ENCODE measurements at regions not wholly inside any gene's neighbourhood (a gene's known extent, or its start where the extent isn't known, plus 50 kb on each side); places are given as distances from the start of the nearest gene placed in this dataset.
"Not testable (repeated sequence)": the region's sequence is repeated elsewhere in the genome, so short reads cannot be mapped to it uniquely, and the experiment has no call there.

DNA sequence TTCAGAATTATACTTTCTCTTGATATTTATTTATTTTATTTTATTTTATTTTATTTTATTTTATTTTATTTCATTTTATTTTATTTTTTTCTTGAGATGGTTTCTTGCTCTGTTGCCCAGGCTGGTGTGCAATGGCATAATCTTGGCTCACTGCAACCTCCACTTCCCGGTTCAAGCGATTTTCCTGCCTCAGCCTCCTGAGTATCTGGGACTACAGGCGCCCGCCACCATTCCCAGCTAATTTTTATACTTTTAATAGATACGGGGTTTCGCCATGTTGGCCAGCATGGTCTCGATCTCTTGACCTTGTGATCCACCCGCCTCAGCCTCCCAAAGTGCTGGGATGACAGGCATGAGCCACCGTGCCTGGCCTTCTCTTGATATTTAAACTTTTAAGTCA lies 3905.2 kb upstream of the OR11H1 start:
- H3K4me1 Mint-ChIP-seq; H3K27me3 Mint-ChIP-seq; POLR2A ChIA-PET; H3K27ac Mint-ChIP-seq; H3K9me3 ChIP-seq (ENCODE audit: low read length); DNase-seq; H3K4me3 Mint-ChIP-seq; H3K4me3 ChIP-seq (ENCODE audit: low read length); H3K27me3 ChIP-seq (ENCODE audit: insufficient read depth, low read length, poor library complexity, severe bottlenecking); H3K36me3 ChIP-seq (ENCODE audit: insufficient read depth, low read length); H3K4me1 ChIP-seq (ENCODE audit: insufficient read depth, low read length); H3K27ac ChIP-seq (ENCODE audit: low read depth, low read length); CTCF ChIA-PET: not testable (repeated sequence)
- peaks cover 40 to 81% (median 55%) of the 10 kb centered on the region in 5 donors for H3K9me3 Mint-ChIP-seq
- H3K36me3 Mint-ChIP-seq: peaks cover 0 to 18% (median 7%) of the 10 kb centered on the region in 3 donors

- H3K36me3 Mint-ChIP-seq: peaks cover 3 to 19% (median 5%) of the 10 kb centered on the region in 3 donors
- H3K4me3 Mint-ChIP-seq; H3K4me1 ChIP-seq (ENCODE audit: insufficient read depth, low read length); H3K4me1 Mint-ChIP-seq; H3K27ac ChIP-seq (ENCODE audit: low read depth, low read length); H3K4me3 ChIP-seq (ENCODE audit: low read length); H3K27me3 ChIP-seq (ENCODE audit: insufficient read depth, low read length, poor library complexity, severe bottlenecking); H3K27ac Mint-ChIP-seq; POLR2A ChIA-PET; H3K9me3 ChIP-seq (ENCODE audit: low read length); DNase-seq; CTCF ChIA-PET; H3K36me3 ChIP-seq (ENCODE audit: insufficient read depth, low read length); H3K27me3 Mint-ChIP-seq: not testable (repeated sequence)
- H3K9me3 Mint-ChIP-seq: peaks cover 29 to 73% (median 44%) of the 10 kb centered on the region in 5 donors
Observed at GRCh38 chr22:11625711-11626421, 3902.1 kb upstream of the OR11H1 start.

DNA sequence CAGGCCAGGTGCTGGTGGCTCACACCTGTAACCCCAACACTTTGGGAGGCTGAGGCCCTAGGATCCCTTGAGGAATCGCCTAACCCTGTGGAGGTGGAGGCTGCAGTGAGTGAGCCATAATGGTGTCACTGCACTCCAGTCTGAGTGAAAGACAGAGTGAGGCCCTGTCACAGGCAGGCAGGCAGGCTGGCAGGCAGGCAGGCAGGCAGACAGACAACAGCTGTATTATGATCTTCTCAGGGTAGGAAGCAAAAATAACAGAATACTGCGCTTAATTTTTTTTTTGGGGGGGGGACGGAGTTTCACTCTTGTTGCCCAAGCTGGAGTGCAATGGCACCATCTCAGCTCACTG lies 3901.6 kb upstream of the OR11H1 start:
- ChIA-PET CTCF (no interaction called here), POLR2A (no interaction called here)
- no peak overlapping the region for H3K4me3 Mint-ChIP-seq
- H3K4me3 ChIP-seq (ENCODE audit: low read length): no peak overlapping the region
- H3K27me3 ChIP-seq (ENCODE audit: insufficient read depth, low read length, poor library complexity, severe bottlenecking): no peaks in the 10 kb centered on the region
- no peaks in the 10 kb centered on the region for H3K36me3 ChIP-seq (ENCODE audit: insufficient read depth, low read length)
- H3K4me1 Mint-ChIP-seq: no peaks in the 10 kb centered on the region
- no peak overlapping the region for H3K27ac Mint-ChIP-seq
- H3K27ac ChIP-seq (ENCODE audit: low read depth, low read length): no peak overlapping the region
- H3K4me1 ChIP-seq (ENCODE audit: insufficient read depth, low read length): no peaks in the 10 kb centered on the region
- H3K36me3 Mint-ChIP-seq: peaks cover 3 to 21% (median 5%) of the 10 kb centered on the region in 3 donors
- H3K9me3 ChIP-seq (ENCODE audit: low read length): no peaks in the 10 kb centered on the region
- peaks cover 31 to 70% (median 41%) of the 10 kb centered on the region in 5 donors for H3K9me3 Mint-ChIP-seq
- H3K27me3 Mint-ChIP-seq: no peaks in the 10 kb centered on the region
- DNase-seq: no peak

DNA sequence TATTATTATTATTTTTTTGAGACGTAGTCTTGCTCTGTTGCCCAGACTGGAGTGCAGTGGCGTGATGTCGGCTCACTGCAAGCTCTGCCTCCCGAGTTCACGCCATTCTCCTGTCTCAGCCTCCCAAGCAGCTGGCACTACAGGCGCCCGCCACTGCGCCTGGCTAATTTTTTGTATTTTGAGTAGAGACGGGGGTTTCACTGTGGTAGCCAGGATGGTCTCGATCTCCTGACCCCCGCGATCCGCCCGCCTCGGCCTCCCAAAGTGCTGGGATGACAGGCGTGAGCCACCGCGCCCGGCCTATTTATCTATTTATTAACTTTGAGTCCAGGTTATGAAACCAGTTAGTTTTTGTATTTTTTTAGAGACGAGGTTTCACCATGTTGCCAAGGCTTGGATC lies 3901.0 kb upstream of the OR11H1 start:
- peaks cover 31 to 66% (median 38%) of the 10 kb centered on the region in 5 donors for H3K9me3 Mint-ChIP-seq
- H3K27ac Mint-ChIP-seq: not testable (repeated sequence)

GRCh38 chr22:11627436-11627797 lies 3900.6 kb upstream of the OR11H1 start:
- CTCF ChIA-PET: no interaction called here
- H3K4me3 Mint-ChIP-seq: no peak overlapping the region
- H3K9me3 ChIP-seq (ENCODE audit: low read length): no peaks in the 10 kb centered on the region

More for the DNA sequence above, 3901.0 kb upstream of the OR11H1 start:
- H3K27me3 ChIP-seq (ENCODE audit: insufficient read depth, low read length, poor library complexity, severe bottlenecking); H3K27ac ChIP-seq (ENCODE audit: low read depth, low read length); CTCF ChIA-PET; DNase-seq; H3K4me1 ChIP-seq (ENCODE audit: insufficient read depth, low read length); H3K36me3 ChIP-seq (ENCODE audit: insufficient read depth, low read length); H3K27me3 Mint-ChIP-seq; H3K4me3 Mint-ChIP-seq; POLR2A ChIA-PET; H3K4me1 Mint-ChIP-seq; H3K4me3 ChIP-seq (ENCODE audit: low read length); H3K9me3 ChIP-seq (ENCODE audit: low read length): not testable (repeated sequence)
- peaks cover 3 to 21% (median 5%) of the 10 kb centered on the region in 3 donors for H3K36me3 Mint-ChIP-seq

GRCh38 chr22:11627798-11628650 lies 3900.0 kb upstream of the OR11H1 start:
- Histone ChIP-seq H3K36me3 (ENCODE audit: insufficient read depth, low read length) (no peaks in the 10 kb centered on the region), H3K4me1 (ENCODE audit: insufficient read depth, low read length) (no peaks in the 10 kb centered on the region), H3K4me3 (ENCODE audit: low read length) (no peak overlapping the region), H3K9me3 (ENCODE audit: low read length) (no peaks in the 10 kb centered on the region), H3K27ac (ENCODE audit: low read depth, low read length) (no peak overlapping the region), H3K27me3 (ENCODE audit: insufficient read depth, low read length, poor library complexity, severe bottlenecking) (no peaks in the 10 kb centered on the region)
- Mint-ChIP-seq H3K9me3 (peaks cover 29 to 58% (median 31%) of the 10 kb centered on the region in 5 donors), H3K4me1 (no peaks in the 10 kb centered on the region), H3K36me3 (peaks cover 3 to 21% (median 5%) of the 10 kb centered on the region in 3 donors), H3K4me3 (no peak overlapping the region), H3K27ac (no peak overlapping the region), H3K27me3 (no peaks in the 10 kb centered on the region)
- no peak for DNase-seq
- ChIA-PET POLR2A (no interaction called here), CTCF (no interaction called here)

More at GRCh38 chr22:11627436-11627797, 3900.6 kb upstream of the OR11H1 start:
- Mint-ChIP-seq H3K27ac (no peak overlapping the region), H3K9me3 (peaks cover 31 to 62% (median 34%) of the 10 kb centered on the region in 5 donors), H3K27me3 (no peaks in the 10 kb centered on the region), H3K36me3 (peaks cover 3 to 21% (median 5%) of the 10 kb centered on the region in 3 donors), H3K4me1 (no peaks in the 10 kb centered on the region)
- no peaks in the 10 kb centered on the region for H3K27me3 ChIP-seq (ENCODE audit: insufficient read depth, low read length, poor library complexity, severe bottlenecking)
- H3K27ac ChIP-seq (ENCODE audit: low read depth, low read length): no peak overlapping the region
- POLR2A ChIA-PET: no interaction called here
- H3K36me3 ChIP-seq (ENCODE audit: insufficient read depth, low read length): no peaks in the 10 kb centered on the region
- no peak for DNase-seq
- H3K4me3 ChIP-seq (ENCODE audit: low read length): no peak overlapping the region
- H3K4me1 ChIP-seq (ENCODE audit: insufficient read depth, low read length): no peaks in the 10 kb centered on the region

DNA sequence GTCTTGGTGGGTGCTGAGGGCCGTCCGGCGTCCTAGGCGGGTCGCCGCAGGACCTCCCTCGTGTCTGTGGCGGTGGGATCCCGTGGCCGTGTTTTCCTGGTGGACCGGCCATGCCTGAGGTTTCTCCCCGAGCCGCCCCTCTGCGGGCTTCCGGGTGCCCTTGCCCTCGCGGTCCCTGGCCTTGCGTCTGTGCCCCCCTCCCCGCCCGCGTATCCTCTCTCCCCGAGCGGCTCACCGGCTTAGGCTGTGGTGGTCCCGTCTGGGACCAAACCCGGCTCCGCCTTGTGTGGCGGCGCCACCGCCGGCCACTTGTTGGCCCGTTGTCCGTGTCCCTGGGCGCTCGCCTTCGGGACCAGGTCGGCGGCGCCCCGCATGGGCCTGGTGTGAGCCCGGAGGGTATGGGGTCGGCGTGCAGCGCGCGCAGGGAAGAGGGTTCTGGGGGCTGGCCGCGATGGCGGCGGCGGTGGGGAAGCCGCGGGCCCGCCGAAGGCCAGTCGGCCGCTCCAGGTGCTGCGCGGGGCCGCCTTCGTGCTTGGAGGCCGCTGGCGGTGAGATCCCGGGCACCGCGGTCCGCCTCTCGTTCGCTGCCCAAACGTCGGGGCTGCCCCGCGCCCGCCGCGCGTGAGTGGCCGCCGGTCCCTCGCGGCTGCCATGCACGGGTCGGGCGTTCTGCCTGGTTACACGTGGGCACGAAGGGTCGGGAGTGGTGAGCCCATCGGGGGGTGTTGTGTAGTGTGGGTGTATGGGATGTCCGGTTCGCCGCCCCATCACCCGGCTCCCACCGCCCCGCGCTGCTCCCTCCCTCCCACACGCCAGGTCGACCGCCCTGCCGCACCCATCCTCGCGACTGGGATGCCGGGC lies 3899.1 kb upstream of the OR11H1 start:
- no peaks in the 10 kb centered on the region for H3K9me3 ChIP-seq (ENCODE audit: low read length)
- H3K9me3 Mint-ChIP-seq: peaks cover 25 to 53% (median 31%) of the 10 kb centered on the region in 5 donors
- DNase-seq: no peak
- no peaks in the 10 kb centered on the region for H3K27me3 ChIP-seq (ENCODE audit: insufficient read depth, low read length, poor library complexity, severe bottlenecking)
- H3K36me3 Mint-ChIP-seq: peaks cover 3 to 21% (median 5%) of the 10 kb centered on the region in 3 donors
- H3K27ac ChIP-seq (ENCODE audit: low read depth, low read length): no peak overlapping the region
- H3K27me3 Mint-ChIP-seq: no peaks in the 10 kb centered on the region
- no peaks in the 10 kb centered on the region for H3K4me1 Mint-ChIP-seq
- ChIA-PET CTCF (no interaction called here), POLR2A (no interaction called here)
- no peaks in the 10 kb centered on the region for H3K4me1 ChIP-seq (ENCODE audit: insufficient read depth, low read length)
- H3K4me3 ChIP-seq (ENCODE audit: low read length): no peak overlapping the region
- no peak overlapping the region for H3K4me3 Mint-ChIP-seq
- H3K36me3 ChIP-seq (ENCODE audit: insufficient read depth, low read length): no peaks in the 10 kb centered on the region
- H3K27ac Mint-ChIP-seq: no peak overlapping the region

All from CD8-positive, alpha-beta memory T cell (primary cell).